Renal cortical epithelial cell (primary cell): ENCODE measurements at regions not wholly inside any gene's neighbourhood (a gene's known extent, or its start where the extent isn't known, plus 50 kb on each side); places are given as distances from the start of the nearest gene placed in this dataset.

Experiments used
- DNase-seq: peaks from one replicate; pipeline ENCODE4 v3.0.0-alpha.2; 2011; ENCODE audit warnings: low read depth

DNA sequence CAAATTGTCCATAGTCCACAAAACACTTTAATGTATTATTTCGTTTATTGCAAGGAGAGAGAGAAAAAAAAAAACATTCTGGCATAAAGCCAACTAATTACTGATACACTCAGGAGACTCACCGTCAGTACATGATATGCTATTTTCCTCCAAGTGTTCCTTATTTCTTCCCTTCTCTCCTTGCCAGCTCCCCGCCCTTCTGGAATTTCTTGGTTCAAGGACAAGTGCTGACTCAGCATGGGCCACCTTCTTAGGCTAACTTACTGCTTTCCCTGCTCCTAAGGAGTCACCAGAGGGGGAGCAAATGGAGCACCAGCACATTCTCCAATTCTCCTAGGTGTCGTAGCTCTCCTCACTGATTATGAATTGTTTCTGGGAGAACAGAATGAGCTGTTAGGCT, 133.8 kb upstream of the HDAC9 start:
- peak; percentile 76 for DNase-seq

DNA sequence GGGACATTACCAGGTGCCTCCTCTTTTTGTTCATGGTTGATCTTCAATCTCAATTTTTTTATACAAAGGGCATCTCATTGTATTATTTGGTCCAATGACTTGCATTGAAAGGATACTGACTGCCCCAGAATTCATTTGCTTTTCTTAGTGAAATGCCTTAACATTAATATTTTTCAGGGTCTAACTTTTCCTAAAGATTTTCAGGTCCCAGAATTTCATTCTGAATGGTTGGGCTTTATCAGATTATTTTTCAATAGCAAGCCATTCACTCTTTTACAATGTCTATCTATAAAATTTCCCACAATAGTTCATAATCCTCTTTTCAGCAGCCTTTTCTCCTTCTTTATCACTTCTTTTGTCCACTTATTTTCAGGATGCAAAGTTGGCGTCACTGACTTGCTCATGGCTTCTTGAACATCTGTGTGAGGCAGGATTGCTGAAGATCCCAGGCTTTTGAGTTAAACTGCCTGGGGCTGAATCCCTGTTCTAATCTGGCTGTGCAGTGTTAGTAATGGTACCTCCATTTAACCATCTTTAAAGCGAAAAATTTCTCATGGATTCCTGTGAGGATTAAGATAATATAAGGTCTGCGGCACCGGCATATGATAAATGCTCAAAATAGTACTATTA, 131.7 kb upstream of the HDAC9 start:
- DNase-seq = no peak

DNA sequence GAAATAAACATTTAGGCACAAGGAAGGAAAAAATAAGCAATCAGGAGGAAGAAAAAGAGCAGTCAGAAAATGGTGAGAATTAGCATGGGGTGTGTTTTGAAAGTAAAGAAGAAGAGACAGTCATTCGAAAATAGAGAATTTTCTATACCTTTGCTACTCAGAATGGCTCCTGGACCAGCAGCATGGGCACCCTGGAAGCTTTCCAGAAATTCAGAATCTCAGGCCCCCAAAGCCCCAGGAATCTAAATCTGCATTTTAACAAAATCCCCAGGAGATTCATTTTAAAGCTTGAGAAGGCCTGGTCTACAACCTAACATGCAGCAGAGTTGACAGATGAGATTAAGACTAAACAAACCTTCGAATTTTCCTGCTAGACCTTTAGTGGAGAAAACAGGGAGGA, 131.2 kb upstream of the HDAC9 start:
- no peak for DNase-seq

DNA sequence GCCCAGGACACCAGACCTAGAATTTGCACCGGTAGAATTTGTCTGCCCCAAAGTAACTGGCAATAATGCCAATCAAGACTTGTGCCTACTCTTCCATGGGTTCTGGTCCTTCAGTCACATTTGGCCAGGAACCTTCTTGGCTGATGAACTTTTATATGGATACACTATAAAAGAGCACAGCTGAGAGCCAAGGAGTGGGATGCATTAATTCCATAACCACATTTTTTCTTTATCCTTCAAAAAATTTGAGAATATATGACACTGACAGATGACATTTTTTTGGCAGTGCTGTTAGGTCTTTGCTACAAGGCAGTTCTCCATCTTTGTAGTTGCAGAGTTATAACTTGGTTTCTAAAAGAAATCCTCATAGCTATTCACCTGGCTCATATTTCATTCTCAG, 129.2 kb upstream of the HDAC9 start:
- no peak for DNase-seq

DNA sequence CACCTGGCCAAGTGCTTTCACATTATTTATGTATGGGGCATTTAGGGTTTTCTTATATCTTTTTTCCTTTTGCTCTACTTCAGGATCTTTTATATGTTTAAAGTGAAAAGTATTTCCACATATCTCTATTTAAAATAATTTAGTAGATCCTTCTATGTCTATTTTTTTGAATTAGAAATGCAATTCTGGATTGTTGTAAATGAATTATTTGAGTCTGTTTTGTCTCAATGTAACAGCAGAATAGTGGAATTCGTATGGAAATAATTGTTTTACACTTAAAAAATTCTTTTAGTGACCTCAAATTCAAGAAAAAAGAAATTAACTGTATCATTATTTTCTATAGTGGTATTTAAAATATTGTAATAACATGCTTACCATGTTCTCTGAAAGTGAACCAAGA, 126.5 kb upstream of the HDAC9 start:
- DNase-seq = no peak

DNA sequence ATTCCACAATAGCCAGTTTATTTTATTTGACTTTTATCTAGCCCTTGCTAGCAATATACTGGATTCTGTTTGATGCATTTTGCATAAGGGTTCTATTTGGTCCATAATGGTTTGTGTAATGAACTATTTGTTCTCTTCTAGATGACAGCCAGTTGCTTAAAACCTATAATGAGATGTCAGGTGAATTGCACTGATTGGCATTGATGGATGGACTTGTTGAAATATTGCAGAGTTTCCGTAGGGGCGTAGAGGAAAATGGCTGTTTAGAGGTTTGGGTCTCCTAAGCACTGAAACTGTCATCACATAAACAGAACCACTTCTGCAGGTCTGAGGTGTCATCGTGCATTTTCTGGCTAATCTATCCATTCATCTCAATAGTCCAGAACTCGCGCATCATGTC, 124.9 kb upstream of the HDAC9 start:
- no peak for DNase-seq

DNA sequence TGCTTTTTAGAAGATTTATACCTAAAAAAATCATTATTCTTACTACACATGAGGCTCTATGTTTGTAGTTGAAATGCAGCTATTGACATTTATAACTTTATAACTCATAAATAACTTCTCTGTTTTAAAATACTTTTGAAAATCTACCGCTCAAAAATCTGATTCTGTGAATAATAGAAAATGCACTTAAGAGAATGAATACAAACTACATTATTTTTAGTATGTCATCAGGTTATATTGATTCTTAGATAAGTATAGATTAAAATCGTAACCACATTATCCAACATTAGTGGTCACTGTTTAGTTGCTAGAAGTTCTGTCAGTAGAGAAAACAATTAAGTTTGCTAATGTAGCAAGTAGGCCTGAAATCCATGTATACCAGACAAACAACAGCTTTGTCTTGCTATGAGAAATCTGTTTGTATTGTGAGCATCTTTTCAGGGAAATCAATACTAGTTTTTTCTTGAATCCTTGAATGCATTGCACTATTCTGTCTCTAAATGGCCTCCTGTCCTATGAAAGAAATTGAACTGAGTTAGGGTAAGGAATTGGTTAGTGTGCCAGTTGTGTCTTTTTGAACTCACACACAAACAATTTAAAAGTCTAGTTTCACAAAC, 116.5 kb upstream of the HDAC9 start:
- no peak for DNase-seq

DNA sequence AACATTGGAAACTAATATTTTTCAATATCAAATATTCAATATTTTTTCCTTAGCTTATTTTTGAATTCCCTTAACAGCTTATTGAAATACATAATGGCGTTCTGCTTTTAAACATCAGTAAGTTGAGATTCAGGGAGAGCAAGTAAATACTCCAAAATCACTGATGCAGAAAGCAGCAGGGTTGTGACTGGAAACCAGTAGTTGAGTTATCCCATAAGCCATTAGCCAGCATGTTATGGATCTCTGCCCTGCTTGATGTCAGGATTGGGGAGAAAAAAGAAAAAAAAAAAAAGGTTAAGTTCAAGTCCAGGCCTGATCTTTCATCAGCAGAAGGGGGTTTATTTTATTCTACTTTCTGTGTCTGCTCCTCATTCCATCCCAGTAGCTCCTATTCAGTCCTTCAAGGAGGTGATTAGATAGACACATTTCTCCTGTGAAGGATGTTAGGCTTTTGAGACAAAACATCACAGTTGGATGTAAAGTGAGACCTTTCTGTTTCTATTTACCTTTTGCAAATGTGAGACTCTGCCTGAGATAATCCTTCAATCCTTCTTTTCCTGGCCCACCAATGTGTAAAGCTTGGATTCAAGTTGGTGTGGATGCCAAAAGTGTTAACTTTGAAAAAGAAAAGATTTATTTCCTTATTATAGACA, 110.9 kb upstream of the HDAC9 start:
- DNase-seq = peak; percentile 51

DNA sequence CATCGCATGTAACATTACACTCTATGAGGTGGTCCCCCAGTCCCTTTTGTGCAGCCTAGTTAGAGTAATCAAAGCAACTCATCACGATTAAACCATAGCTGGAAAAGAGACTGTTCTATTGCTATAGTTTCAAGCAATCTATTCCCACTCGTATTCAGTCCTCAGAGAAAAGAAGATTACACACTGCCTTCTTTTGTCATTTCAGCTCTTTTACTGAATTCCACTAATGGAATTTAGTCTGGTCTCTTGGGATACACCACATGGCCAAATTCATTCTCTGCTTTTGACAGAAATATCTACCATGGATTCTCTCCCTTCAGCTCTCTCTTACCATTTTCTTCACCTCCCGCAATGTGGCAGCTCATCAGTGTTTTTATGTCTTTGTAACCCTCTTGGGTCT, 108.9 kb upstream of the HDAC9 start:
- no peak for DNase-seq

DNA sequence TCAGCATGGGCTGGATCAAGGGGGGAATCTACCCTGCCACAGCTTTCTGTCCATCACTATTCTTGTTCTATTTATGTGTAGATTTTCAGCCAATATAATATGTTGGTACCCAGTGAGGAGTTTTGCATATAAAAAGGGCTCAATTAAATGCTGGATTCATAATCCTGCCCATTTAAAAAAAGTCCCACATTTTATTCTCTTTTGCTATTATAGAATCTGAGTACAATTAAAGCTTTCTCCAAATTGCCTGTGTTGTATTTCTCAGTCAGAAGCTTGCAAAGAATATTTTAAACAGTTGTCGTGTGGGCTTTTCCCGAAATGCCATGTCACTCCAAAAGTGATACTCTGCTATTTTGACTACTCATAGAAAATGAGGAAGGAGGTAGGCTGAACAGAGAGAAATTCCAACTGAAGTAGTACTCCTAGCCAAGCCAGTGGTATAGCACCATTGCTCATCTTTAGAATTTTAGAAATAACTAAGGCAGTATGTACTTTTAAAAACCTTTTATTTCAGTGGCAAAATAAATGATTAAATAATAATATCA, 108.3 kb upstream of the HDAC9 start:
- no peak for DNase-seq

DNA sequence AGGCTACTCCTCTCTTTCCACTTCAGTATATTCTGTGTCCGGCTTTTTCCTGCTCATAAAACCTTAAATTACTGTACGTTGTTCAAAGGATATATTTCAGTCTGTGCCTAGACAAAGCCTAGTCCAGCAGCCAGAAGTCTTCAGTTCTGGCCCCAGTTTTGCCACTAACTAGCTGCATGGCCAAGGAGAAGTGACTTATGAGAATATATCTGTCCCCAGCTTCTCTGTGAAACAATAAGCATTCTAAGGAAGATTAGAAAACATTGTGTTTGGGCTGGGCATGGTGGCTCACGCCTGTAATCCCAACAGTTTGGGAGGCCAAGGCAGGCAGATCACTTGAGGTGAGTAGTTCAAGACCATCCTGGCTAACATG, 105.0 kb upstream of the HDAC9 start:
- DNase-seq = no peak

DNA sequence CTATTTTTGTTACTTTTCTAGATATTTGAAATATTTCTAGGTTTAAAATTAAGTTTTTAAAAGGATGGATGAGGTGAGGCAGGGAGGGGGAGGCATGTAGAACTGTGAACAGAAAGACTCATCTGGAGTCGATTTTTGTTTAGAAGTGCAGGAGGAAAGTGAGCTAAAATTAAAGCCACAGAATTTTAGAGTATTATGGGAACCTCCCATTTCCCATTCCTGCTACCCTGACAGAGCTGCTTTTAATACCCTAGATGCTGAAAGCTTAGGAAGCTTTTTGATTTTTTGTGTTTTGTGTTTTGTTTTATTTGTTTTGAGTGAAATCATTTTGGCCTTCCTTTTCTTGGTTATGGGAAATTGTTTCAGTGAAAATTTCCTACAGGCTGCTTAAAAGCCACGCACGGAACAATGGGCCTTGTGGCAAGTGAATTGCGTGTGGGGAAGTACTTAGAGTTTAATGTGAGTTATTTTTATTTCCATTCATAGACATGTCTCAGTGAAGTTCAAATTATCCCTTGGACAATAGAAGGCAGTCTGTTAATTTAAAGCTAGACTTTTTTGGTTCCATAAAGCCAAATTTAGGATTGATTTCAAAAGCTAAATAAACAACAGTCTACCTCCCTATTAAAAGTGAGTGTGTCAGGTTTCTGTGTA, 102.0 kb upstream of the HDAC9 start:
- no peak for DNase-seq

DNA sequence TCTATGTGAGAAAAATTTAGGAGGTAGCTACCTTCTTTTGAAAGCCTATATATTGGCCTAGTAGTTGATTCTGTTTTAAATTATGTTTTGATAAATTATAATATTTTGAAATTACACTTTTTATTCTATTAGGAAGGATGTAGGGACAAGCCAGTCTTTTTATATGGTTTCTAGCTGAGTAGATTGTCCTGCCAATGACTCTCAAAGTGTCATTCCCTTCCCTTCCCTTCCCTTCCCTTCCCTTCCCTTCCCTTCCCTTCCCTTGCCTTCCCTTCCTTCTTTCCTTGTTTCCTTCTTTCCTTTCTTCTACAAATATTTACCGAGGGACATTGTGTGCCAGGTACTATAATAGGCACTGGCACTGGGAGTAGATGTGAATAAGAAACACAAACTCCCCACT, 99.7 kb upstream of the HDAC9 start:
- no peak for DNase-seq

DNA sequence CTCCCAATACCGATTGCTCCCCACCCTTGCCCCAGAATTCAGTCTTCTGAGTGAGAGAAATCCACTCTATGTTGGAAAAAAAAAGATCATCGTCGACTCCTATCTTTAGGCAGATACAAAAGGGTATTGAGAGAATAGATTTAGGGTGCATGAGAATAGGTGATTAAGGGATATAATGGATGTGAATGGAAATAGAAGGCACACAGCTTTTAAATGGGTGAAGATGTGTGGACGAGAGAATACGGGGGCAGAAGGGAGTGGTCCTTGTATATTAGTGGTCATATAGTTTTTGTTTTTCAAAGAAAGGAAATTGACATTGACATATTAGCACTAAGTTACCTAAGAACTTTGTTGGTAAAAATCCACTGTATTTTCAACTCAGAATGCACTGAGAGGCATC, 98.6 kb upstream of the HDAC9 start:
- no peak for DNase-seq

DNA sequence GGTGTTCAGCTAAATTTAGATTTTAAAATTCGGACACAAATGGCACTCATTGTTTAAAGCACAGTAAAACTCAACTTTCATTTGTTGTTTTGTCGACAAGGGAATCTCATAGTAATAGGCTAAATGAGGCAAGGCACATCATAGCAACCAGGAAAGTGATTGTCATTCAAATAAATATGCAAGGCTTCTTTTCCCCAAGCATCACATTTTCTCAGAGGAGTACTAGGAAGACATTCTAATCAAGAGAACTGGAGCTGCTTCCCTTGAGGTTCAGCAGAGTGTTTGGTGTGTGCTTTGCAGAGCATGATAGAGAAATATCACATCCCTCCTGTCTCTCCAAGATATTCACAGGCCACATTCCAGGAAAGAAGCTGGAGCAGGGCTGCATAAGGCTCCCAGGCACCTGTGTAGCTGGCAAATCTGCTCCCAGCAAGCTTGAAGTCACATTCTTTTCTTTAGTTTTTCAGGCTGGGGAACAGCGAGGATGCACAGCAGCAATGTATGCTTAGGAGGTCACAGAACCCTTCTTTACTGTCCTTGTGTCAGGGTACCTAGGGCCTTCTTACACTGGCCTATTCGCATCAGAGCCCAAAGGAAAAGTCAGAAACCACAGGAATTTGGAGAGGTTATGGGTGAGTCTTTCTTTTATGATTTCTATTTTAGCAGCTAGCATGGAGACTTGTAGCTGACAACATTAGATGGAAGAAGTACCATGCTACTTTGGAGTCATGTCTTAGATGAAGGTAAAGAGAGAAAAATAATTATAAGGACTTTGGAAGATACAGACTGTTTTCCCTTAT, 95.9 kb upstream of the HDAC9 start:
- peak; percentile 25 for DNase-seq

DNA sequence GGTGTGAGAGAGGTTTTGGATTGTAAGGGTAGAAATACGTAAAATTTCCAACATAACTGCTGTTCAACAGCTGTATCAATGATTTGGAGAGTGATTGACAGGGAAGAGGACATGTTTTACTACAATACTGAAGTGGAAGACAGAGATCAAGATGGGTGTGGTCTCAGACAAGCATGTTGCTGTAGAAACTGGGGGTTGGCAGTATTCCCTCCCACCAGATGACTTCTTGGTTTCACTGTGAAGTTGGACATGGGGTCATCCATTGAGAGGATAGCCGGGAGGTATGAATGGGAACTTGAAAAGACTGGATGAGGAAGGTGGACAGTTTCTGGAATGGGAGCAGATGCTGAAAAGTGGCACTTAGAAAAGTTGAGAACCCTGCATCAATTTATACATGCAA, 95.3 kb upstream of the HDAC9 start:
- DNase-seq = no peak

DNA sequence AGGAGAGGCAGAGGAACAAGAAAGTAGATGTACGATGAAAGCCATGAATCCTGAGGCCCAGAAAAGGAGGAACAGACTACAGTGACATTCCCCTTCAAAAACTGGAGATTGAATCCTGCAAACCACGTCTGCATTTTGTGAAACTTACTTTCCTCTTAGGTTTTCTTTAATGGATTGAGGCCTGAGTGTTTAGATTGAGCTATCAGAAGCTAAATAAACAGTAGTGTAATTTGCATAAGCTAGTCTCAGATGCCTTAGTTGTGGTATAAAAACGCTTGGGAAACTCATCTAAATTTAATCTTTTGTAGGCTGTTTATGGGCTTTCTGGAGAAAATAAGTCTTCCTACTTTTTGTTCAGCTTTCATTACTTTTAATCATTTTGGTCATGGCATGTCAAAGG, 94.8 kb upstream of the HDAC9 start:
- no peak for DNase-seq

DNA sequence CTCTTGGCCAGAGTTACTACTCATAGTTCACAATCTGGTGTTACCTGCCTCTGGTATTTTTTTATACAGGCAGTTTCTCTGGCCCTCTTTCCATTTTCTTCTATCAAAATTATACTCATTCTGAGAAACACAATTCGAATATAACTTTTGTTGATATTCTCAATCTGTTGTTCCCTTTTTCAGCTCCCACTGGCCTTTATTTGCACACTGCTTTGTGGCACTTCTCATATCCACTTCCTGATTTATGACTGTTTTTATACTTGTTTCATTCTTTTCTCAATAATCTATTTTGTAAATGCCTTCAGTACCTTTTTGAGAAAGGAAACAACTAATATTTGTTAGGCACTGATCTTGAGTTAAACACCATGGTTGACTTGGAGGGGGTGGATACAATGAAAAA, 93.8 kb upstream of the HDAC9 start:
- DNase-seq = no peak

DNA sequence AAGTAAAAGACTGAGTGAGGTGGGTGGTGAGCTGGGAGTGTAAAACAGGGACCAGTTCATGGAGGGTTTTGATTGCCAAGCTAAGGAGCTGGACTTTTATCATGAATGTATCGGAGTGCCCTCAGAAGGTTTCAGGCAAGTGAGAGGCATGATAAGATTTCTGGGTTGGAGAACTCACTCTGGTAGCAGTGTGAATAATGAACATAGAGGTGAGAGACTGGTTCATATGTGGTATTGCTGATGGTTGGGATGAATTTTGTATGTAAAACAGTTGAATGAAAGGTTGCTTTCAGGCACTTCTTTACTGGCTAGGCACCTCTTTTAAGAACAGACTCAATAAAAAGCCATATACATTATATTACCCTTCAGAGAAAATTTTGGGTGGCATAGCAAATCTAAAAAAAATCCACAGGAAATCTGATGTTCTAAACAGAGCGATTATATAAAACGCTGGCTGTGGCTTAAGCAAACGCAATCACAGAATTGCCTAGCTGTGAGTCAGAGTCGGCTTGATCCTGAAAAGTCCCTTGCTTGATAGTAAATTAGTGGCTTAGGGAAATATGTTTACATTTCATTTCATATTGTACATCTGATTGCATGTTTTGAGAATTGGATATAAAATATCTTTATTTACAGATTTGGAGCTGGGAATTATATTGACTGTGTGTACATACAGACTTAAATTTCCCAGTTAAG, 92.9 kb upstream of the HDAC9 start:
- DNase-seq = no peak

DNA sequence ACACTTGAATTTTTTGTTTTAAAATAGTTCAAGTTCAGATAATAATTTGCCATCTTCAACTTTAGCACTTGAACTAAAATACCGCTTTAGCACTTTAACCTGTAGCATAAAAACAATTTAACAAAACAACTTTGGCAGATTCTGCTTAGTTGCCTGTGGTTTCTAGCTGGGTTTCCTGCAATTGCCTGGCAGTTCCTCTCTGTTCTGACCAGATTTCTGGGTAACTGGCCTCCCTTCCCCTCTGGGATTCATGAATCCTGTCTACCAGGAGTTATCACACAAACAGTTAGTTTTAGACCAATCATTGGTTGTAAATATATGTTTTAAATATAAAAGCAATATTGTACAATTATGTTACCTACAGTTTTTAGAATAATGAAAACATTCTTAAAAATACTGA, 89.8 kb upstream of the HDAC9 start:
- no peak for DNase-seq

DNA sequence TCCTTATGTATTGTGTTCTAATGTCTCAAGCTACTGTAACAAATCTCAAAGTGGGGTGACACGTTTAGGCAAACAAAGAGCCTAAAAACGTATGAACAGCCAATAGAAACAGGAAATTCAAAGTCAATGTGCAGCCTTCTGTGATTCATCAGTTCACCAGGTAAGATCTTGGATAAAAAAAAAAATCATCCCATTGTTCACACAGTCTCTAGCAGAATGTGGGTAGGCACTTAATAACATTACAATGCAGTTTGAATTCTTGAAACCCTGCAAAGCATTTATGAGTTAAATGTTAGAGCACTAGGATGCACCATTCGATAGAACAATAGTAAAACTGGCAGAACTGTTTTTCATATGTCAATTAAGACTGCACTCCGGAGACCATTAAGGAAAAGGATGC, 88.2 kb upstream of the HDAC9 start:
- DNase-seq = peak; percentile 40

DNA sequence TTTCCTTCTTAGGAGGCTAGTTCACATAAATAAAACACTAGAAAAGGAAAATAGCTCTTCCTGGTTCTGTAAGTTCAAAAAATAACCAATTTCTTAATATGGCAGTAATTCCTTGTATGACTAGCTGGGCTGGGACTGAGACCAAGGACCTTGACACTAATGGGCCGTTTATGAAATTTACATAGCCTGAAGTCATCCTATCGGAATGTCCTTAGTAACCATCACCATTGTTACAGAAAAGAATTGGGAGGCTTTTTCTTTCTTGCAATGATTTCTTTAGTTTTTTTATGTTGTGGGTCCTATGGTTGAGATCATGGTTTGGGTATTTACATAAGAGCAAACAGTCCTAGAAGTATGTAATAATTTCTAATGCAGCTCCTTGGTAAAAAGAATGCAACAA, 87.1 kb upstream of the HDAC9 start:
- DNase-seq = peak; percentile 74
